ENCODE measurements at regions not wholly inside any gene's neighbourhood (a gene's known extent, or its start where the extent isn't known, plus 50 kb on each side); places are given as distances from the start of the nearest gene placed in this dataset.

DNA sequence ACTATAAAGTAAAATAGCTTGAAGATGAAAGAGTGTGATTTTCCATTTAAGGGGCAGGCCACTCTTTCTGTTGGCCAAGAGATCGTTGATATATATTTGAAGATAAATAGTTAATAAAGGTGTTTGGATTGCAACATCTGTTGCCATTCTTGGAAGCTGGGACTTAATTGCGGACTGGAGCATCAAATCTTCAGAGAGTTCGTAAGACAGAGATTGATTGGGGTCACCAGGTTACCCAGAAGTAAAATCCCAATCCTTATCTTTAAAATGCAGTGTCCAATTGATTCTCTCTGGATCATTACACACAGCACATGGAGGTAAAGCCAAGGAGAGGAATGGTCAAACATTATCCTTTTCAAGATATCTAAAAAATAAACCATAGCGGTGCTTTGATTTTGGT, 220.8 kb upstream of the HES1 start:
- TF ChIP-seq, protein P1, sequence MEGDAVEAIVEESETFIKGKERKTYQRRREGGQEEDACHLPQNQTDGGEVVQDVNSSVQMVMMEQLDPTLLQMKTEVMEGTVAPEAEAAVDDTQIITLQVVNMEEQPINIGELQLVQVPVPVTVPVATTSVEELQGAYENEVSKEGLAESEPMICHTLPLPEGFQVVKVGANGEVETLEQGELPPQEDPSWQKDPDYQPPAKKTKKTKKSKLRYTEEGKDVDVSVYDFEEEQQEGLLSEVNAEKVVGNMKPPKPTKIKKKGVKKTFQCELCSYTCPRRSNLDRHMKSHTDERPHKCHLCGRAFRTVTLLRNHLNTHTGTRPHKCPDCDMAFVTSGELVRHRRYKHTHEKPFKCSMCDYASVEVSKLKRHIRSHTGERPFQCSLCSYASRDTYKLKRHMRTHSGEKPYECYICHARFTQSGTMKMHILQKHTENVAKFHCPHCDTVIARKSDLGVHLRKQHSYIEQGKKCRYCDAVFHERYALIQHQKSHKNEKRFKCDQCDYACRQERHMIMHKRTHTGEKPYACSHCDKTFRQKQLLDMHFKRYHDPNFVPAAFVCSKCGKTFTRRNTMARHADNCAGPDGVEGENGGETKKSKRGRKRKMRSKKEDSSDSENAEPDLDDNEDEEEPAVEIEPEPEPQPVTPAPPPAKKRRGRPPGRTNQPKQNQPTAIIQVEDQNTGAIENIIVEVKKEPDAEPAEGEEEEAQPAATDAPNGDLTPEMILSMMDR (conservative IDR thresholded peaks at IDR 0.05; ENCODE audit: low read length), result no peak
- no peak for TF ChIP-seq EZH2phosphoT487 (IDR thresholded peaks at IDR 0.05; ENCODE audit: borderline replicate concordance)
